CD4-positive, CD25-positive, alpha-beta regulatory T cell (primary cell): ENCODE measurements at regions not wholly inside any gene's neighbourhood (a gene's known extent, or its start where the extent isn't known, plus 50 kb on each side); places are given as distances from the start of the nearest gene placed in this dataset.

Source experiments
- ATAC-seq, 2 donors: fragments of 150-1000 bp; cut with Tn5 transposase; one replicate each; pipeline ENCODE4 v1.10.0; 2021; ENCODE audit warnings: low read depth in 2 of 2, moderate number of reproducible peaks in 2 of 2, moderate library complexity in 1 of 2
- DNase-seq, 3 donors: peaks; one replicate each; pipeline versions ENCODE4 v3.0.0 to v3.0.0-alpha.2; 2012 to 2022; ENCODE audit warnings: mixed read lengths in 1 of 3
- H3K27ac ChIP-seq: one replicate; pipeline ENCODE4 v1.7.0; 2013; ENCODE audit warnings: mild to moderate bottlenecking, low read length; ENCODE audit not compliant: insufficient read depth, poor library complexity, severe bottlenecking
- H3K27me3 ChIP-seq: one replicate; pipeline ENCODE4 v1.7.0; 2013; ENCODE audit warnings: low read length; ENCODE audit not compliant: control insufficient read depth, insufficient read depth
- H3K36me3 ChIP-seq: one replicate; pipeline ENCODE4 v1.7.0; 2013; ENCODE audit warnings: mild to moderate bottlenecking, low read length, moderate library complexity; ENCODE audit not compliant: control insufficient read depth, insufficient read depth
- H3K4me1 ChIP-seq: 2 replicates; pipeline ENCODE4 v1.7.0; 2013; ENCODE audit warnings: mild to moderate bottlenecking, low read length; ENCODE audit not compliant: insufficient read depth, control insufficient read depth, poor library complexity, severe bottlenecking
- H3K4me3 ChIP-seq: one replicate; pipeline ENCODE4 v1.7.0; 2013; ENCODE audit warnings: low read depth, mild to moderate bottlenecking, low read length, moderate library complexity
- H3K9me3 ChIP-seq, 2 experiments: 1 replicate in 1 of 2; 2 replicates in 1 of 2; pipeline ENCODE4 v1.7.0; 2013; ENCODE audit warnings: low read length in 2 of 2, mild to moderate bottlenecking in 1 of 2, moderate library complexity in 1 of 2; ENCODE audit not compliant: control insufficient read depth in 2 of 2
- H3K27ac Mint-ChIP-seq, 3 donors: one replicate each; pipeline ENCODE4 v1.8.0; 2020 to 2022; ENCODE audit warnings: mild to moderate bottlenecking in 3 of 3, mixed read lengths in 3 of 3, moderate library complexity in 2 of 3
- H3K27me3 Mint-ChIP-seq: one replicate; pipeline ENCODE4 v1.8.0; 2022; ENCODE audit warnings: mild to moderate bottlenecking, mixed read lengths
- H3K36me3 Mint-ChIP-seq: one replicate; pipeline ENCODE4 v1.8.0; 2020; ENCODE audit warnings: mixed read lengths
- H3K4me1 Mint-ChIP-seq, 4 donors: one replicate each; pipeline ENCODE4 v1.8.0; 2020 to 2022; ENCODE audit warnings: mixed read lengths in 4 of 4, mild to moderate bottlenecking in 1 of 4
- H3K4me3 Mint-ChIP-seq, 4 donors: one replicate each; pipeline ENCODE4 v1.8.0; 2020 to 2022; ENCODE audit warnings: mild to moderate bottlenecking in 4 of 4, mixed read lengths in 4 of 4, moderate library complexity in 3 of 4
- H3K9me3 Mint-ChIP-seq, 7 donors: one replicate each; pipeline ENCODE4 v1.8.0; 2020 to 2022; ENCODE audit warnings: mixed read lengths in 7 of 7, mild to moderate bottlenecking in 3 of 7, moderate library complexity in 2 of 7

GRCh38 chr2:106572541-106573450, 85.6 kb downstream of the CD8B2 start:
- no peaks in the 10 kb centered on the region for H3K36me3 ChIP-seq
- ATAC-seq (no peak), DNase-seq (peak in 1 of 3 donors; percentile 33)
- Mint-ChIP-seq H3K4me3 (no peak overlapping the region), H3K36me3 (peaks cover 5% of the 10 kb centered on the region), H3K4me1 (no peaks in the 10 kb centered on the region), H3K27ac (no peak overlapping the region), H3K9me3 (no peaks in the 10 kb centered on the region), H3K27me3 (peaks cover 17% of the 10 kb centered on the region)
- no peaks in the 10 kb centered on the region for H3K9me3 ChIP-seq
- H3K4me1 ChIP-seq, result no peaks in the 10 kb centered on the region
- H3K4me3 ChIP-seq, result no peak overlapping the region
- no peaks in the 10 kb centered on the region for H3K27me3 ChIP-seq
- H3K27ac ChIP-seq, result no peak overlapping the region

DNA sequence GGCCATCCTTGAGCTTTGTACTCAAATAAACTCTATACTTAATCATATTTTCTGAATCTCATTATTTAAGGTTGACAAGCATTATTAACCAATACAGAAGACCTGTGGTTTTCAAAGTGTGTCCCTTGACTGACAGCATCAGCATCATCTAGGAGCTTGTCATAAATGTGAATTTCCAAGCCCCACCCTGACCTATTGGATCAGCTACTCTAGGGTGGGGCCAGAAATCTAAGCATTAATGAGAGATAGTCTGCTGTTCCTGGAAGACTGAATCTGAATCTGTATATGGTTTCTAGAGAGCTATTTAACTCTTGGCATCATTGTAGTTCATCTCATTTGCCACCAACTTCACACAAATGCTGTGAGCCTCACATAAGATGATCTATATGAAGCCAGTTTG, 86.6 kb downstream of the CD8B2 start:
- DNase-seq, result no peak
- no peaks in the 10 kb centered on the region for H3K9me3 Mint-ChIP-seq
- no peak overlapping the region for H3K4me3 ChIP-seq
- H3K4me1 Mint-ChIP-seq, result no peaks in the 10 kb centered on the region
- H3K27me3 ChIP-seq, result peaks cover 6% of the 10 kb centered on the region
- no peak overlapping the region for H3K27ac ChIP-seq
- H3K36me3 Mint-ChIP-seq, result peaks cover 5% of the 10 kb centered on the region
- no peaks in the 10 kb centered on the region for H3K36me3 ChIP-seq
- no peak overlapping the region for H3K4me3 Mint-ChIP-seq
- no peak overlapping the region for H3K27ac Mint-ChIP-seq
- no peaks in the 10 kb centered on the region for H3K9me3 ChIP-seq
- ATAC-seq, result no peak
- no peaks in the 10 kb centered on the region for H3K4me1 ChIP-seq
- peaks cover 23% of the 10 kb centered on the region for H3K27me3 Mint-ChIP-seq

GRCh38 chr2:106575955-106576354, 88.8 kb downstream of the CD8B2 start:
- peaks cover 5% of the 10 kb centered on the region for H3K36me3 Mint-ChIP-seq
- DNase-seq, result no peak
- no peaks in the 10 kb centered on the region for H3K4me1 ChIP-seq
- peaks cover 43% of the 10 kb centered on the region for H3K27me3 Mint-ChIP-seq
- no peak overlapping the region for H3K27ac Mint-ChIP-seq
- H3K9me3 Mint-ChIP-seq, result no peaks in the 10 kb centered on the region
- no peaks in the 10 kb centered on the region for H3K9me3 ChIP-seq
- H3K4me1 Mint-ChIP-seq, result peaks cover 0 to 2% (median 0%) of the 10 kb centered on the region in 4 donors
- ATAC-seq, result no peak
- no peak overlapping the region for H3K4me3 ChIP-seq
- H3K4me3 Mint-ChIP-seq, result no peak overlapping the region
- peaks cover 11% of the 10 kb centered on the region for H3K27me3 ChIP-seq
- no peak overlapping the region for H3K27ac ChIP-seq
- no peaks in the 10 kb centered on the region for H3K36me3 ChIP-seq

DNA sequence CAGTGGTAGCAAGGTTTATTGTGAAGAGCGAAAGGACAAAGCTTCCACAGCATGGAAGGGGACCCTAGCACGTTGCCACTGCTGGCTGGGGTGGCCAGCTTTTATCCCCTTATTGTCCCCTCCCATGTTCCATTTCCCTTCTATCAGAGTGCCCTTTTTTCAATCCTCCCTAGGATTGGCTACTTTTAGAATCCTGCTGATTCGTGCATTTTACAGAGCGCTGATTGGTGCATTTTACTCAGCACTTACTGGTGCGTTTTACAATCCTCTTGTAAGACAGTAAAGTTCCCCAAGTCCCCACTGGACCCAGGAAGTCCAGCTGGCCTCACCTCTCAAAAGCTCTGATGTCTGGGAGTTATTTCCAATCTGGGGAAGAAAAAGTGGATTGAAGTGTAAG, 90.1 kb downstream of the CD8B2 start:
- Histone ChIP-seq H3K4me3 (no peak overlapping the region), H3K36me3 (no peaks in the 10 kb centered on the region), H3K9me3 (no peaks in the 10 kb centered on the region), H3K27ac (no peak overlapping the region), H3K4me1 (peaks cover 7% of the 10 kb centered on the region), H3K27me3 (peaks cover 16% of the 10 kb centered on the region)
- H3K27me3 Mint-ChIP-seq, result peaks cover 55% of the 10 kb centered on the region
- ATAC-seq, result no peak
- H3K4me3 Mint-ChIP-seq, result no peak overlapping the region
- H3K36me3 Mint-ChIP-seq, result no peaks in the 10 kb centered on the region
- no peak overlapping the region for H3K27ac Mint-ChIP-seq
- H3K4me1 Mint-ChIP-seq, result peaks cover 0 to 13% (median 6%) of the 10 kb centered on the region in 4 donors
- no peak for DNase-seq
- no peaks in the 10 kb centered on the region for H3K9me3 Mint-ChIP-seq

- H3K4me3 Mint-ChIP-seq, result no peak overlapping the region
- peaks cover 67% of the 10 kb centered on the region for H3K27me3 Mint-ChIP-seq
- no peak overlapping the region for H3K27ac ChIP-seq
- H3K4me1 ChIP-seq, result peaks cover 12% of the 10 kb centered on the region
- H3K27ac Mint-ChIP-seq, result no peak overlapping the region
- no peaks in the 10 kb centered on the region for H3K36me3 Mint-ChIP-seq
- DNase-seq, result no peak
- no peaks in the 10 kb centered on the region for H3K36me3 ChIP-seq
- H3K9me3 ChIP-seq, result no peaks in the 10 kb centered on the region
- ATAC-seq, result no peak
- H3K4me3 ChIP-seq, result no peak overlapping the region
- peaks cover 0 to 17% (median 11%) of the 10 kb centered on the region in 4 donors for H3K4me1 Mint-ChIP-seq
- peaks cover 16% of the 10 kb centered on the region for H3K27me3 ChIP-seq
- no peaks in the 10 kb centered on the region for H3K9me3 Mint-ChIP-seq
Observed at GRCh38 chr2:106579750-106580197, 92.6 kb downstream of the CD8B2 start.

GRCh38 chr2:106580241-106580640, 93.1 kb downstream of the CD8B2 start:
- Mint-ChIP-seq H3K27ac (no peak overlapping the region), H3K9me3 (no peaks in the 10 kb centered on the region), H3K27me3 (peaks cover 67% of the 10 kb centered on the region), H3K4me3 (no peak overlapping the region), H3K36me3 (no peaks in the 10 kb centered on the region), H3K4me1 (peaks cover 0 to 17% (median 11%) of the 10 kb centered on the region in 4 donors)
- no peak for ATAC-seq
- H3K4me3 ChIP-seq, result no peak overlapping the region
- no peak for DNase-seq
- no peak overlapping the region for H3K27ac ChIP-seq
- peaks cover 16% of the 10 kb centered on the region for H3K27me3 ChIP-seq
- H3K9me3 ChIP-seq, result no peaks in the 10 kb centered on the region
- H3K36me3 ChIP-seq, result no peaks in the 10 kb centered on the region
- H3K4me1 ChIP-seq, result peaks cover 12% of the 10 kb centered on the region

- Histone ChIP-seq H3K27ac (no peak overlapping the region), H3K9me3 (no peaks in the 10 kb centered on the region), H3K4me1 (peaks cover 12% of the 10 kb centered on the region), H3K4me3 (peak overlapping the region; percentile 79), H3K36me3 (no peaks in the 10 kb centered on the region), H3K27me3 (peaks cover 16% of the 10 kb centered on the region)
- no peaks in the 10 kb centered on the region for H3K36me3 Mint-ChIP-seq
- ATAC-seq (no peak), DNase-seq (no peak)
- H3K4me1 Mint-ChIP-seq, result peaks cover 0 to 17% (median 11%) of the 10 kb centered on the region in 4 donors
- peak overlapping the region; percentile 17 to 91 (median 71) for H3K4me3 Mint-ChIP-seq
- H3K9me3 Mint-ChIP-seq, result no peaks in the 10 kb centered on the region
- peak overlapping the region in 1 of 3 donors; percentile 68 for H3K27ac Mint-ChIP-seq
- peaks cover 59% of the 10 kb centered on the region for H3K27me3 Mint-ChIP-seq
Observed at GRCh38 chr2:106581328-106581727, 94.2 kb downstream of the CD8B2 start.

DNA sequence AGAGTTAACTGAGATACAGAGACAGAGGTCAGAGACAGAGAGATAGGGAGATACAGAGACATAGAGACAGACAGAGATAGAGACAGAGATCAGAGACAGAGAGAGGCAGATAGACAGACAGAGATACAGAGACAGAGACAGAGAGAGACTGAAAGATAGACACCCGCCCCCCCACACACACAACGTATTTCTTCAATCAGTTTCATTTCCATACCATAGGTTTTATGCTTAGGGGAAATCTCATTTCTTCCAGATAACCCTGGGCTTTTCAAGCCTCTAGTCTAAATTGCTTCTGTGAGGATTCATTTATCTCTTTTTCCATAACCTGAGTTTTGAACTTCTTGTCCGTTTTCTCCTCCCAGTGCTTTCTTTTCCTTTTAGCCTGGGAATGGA, 94.6 kb downstream of the CD8B2 start:
- peaks cover 0 to 17% (median 11%) of the 10 kb centered on the region in 4 donors for H3K4me1 Mint-ChIP-seq
- peak in 1 of 3 donors; percentile 2 for DNase-seq

More for the DNA sequence above, 94.6 kb downstream of the CD8B2 start:
- Mint-ChIP-seq H3K36me3 (no peaks in the 10 kb centered on the region), H3K4me3 (peak overlapping the region; percentile 51 to 92 (median 91)), H3K27me3 (peaks cover 56% of the 10 kb centered on the region), H3K9me3 (no peaks in the 10 kb centered on the region), H3K27ac (peak overlapping the region in 1 of 3 donors; percentile 68)
- peaks cover 16% of the 10 kb centered on the region for H3K27me3 ChIP-seq
- H3K27ac ChIP-seq, result no peak overlapping the region
- H3K9me3 ChIP-seq, result no peaks in the 10 kb centered on the region
- no peaks in the 10 kb centered on the region for H3K36me3 ChIP-seq
- peaks cover 12% of the 10 kb centered on the region for H3K4me1 ChIP-seq
- no peak for ATAC-seq
- peak overlapping the region; percentile 79 for H3K4me3 ChIP-seq
